Cardiac muscle cell (in vitro differentiated cells and primary cell): ENCODE measurements at regions not wholly inside any gene's neighbourhood (a gene's known extent, or its start where the extent isn't known, plus 50 kb on each side); places are given as distances from the start of the nearest gene placed in this dataset.
"Not testable (repeated sequence)": the region's sequence is repeated elsewhere in the genome, so short reads cannot be mapped to it uniquely, and the experiment has no call there.

Experiments
- DNase-seq, 2 donors: peaks; one replicate each; pipeline versions ENCODE4 v3.0.0 to v3.0.0-alpha.2; 2010 to 2017; ENCODE audit warnings: low read depth in 1 of 2, low spot score in 1 of 2
- H3K27ac ChIP-seq: fragments of 200-600 bp; sonication (generic); 2 replicates; pipeline ENCODE4 v1.5.1; 2016
- H3K27me3 ChIP-seq: fragments of 200-600 bp; sonication (generic); 2 replicates; pipeline ENCODE4 v1.6.0; 2016; ENCODE audit warnings: control low read depth
- H3K36me3 ChIP-seq: fragments of 200-600 bp; sonication (generic); 2 replicates; pipeline ENCODE4 v1.5.1; 2016; ENCODE audit warnings: control low read depth
- H3K4me1 ChIP-seq: fragments of 200-600 bp; sonication (generic); 2 replicates; pipeline ENCODE4 v1.8.1; 2017; ENCODE audit warnings: low read depth, mild to moderate bottlenecking, mixed run types
- H3K4me3 ChIP-seq: fragments of 200-600 bp; sonication (generic); 2 replicates; pipeline ENCODE4 v1.5.1; 2016; ENCODE audit warnings: mild to moderate bottlenecking
- H3K9me3 ChIP-seq: fragments of 200-600 bp; sonication (generic); 2 replicates; pipeline ENCODE4 v1.5.1; 2017; ENCODE audit warnings: low read depth, mild to moderate bottlenecking, control low read depth
- TF ChIP-seq, protein P1 (sequence below): IDR thresholded peaks from 2 replicates; pipeline ENCODE4 v1.5.1; 2012; ENCODE audit warnings: low read depth, mild to moderate bottlenecking, low read length

DNA sequence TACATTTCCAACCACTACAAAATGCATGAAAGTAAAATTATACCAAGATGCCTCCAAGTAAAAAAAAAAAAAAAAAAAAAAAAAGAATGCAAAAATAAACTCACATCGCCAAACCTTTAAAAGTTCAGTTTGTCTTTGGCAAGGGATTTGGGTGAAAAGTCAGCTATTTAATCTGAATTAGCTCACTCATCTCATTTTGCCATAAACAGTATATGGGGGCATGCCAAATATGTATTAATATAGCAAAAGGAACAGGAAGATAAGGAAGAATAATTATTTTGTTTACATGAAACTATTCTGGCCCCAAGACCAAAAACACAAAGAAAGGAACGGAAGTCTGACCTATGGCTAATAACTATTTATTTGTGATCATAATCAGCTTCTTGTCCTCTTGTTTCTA, 114.7 kb upstream of the SLC6A14 start:
- DNase-seq = peak in 1 of 2 donors; percentile 6
- TF ChIP-seq, protein P1, sequence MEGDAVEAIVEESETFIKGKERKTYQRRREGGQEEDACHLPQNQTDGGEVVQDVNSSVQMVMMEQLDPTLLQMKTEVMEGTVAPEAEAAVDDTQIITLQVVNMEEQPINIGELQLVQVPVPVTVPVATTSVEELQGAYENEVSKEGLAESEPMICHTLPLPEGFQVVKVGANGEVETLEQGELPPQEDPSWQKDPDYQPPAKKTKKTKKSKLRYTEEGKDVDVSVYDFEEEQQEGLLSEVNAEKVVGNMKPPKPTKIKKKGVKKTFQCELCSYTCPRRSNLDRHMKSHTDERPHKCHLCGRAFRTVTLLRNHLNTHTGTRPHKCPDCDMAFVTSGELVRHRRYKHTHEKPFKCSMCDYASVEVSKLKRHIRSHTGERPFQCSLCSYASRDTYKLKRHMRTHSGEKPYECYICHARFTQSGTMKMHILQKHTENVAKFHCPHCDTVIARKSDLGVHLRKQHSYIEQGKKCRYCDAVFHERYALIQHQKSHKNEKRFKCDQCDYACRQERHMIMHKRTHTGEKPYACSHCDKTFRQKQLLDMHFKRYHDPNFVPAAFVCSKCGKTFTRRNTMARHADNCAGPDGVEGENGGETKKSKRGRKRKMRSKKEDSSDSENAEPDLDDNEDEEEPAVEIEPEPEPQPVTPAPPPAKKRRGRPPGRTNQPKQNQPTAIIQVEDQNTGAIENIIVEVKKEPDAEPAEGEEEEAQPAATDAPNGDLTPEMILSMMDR = no peak
- H3K27me3 ChIP-seq = no peaks in the 10 kb centered on the region
- no peaks in the 10 kb centered on the region for H3K9me3 ChIP-seq
- no peaks in the 10 kb centered on the region for H3K4me1 ChIP-seq
- no peak overlapping the region for H3K4me3 ChIP-seq
- H3K27ac ChIP-seq = no peak overlapping the region
- no peaks in the 10 kb centered on the region for H3K36me3 ChIP-seq

DNA sequence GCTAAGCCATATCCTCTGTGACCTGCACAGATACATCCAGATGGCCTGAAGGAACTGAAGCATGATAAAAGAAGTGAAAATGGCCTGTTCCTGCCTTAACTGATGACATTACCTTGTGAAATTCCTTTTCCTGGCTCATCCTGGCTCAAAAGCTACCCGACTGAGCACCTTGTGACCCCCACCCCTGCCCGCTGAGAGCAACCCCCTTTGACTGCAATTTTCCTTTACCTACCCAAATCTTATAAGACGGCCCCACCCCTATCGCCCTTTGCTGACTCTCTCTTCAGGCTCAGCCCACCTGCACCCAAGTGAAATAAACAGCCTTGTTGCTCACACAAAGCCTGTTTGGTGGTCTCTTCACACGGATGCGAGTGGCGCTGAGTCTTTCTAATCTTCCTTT, 104.4 kb upstream of the SLC6A14 start:
- not testable (repeated sequence) for H3K27ac ChIP-seq, H3K27me3 ChIP-seq, H3K36me3 ChIP-seq, DNase-seq, H3K4me1 ChIP-seq, H3K9me3 ChIP-seq, H3K4me3 ChIP-seq

DNA sequence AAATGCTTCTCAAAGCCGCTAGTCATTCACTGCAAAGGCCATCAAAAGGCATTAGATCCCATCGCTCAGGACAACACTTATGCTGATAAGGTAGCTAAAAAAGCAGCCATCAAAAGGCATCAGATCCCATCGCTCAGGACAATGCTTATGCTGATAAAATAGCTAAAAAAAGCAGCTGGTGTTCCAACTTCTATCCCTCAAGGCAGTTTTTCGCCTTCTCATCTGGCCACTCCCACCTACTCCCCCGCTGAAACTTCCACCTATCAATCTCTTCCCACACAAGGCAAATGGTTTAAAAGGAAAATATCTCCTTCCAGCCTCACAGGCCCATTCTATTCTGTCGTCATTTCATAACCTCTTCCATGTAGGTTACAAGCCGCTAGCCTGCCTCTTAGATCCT, 101.6 kb upstream of the SLC6A14 start:
- not testable (repeated sequence) for H3K27me3 ChIP-seq, H3K9me3 ChIP-seq, H3K27ac ChIP-seq, H3K4me1 ChIP-seq, DNase-seq, H3K36me3 ChIP-seq, H3K4me3 ChIP-seq

DNA sequence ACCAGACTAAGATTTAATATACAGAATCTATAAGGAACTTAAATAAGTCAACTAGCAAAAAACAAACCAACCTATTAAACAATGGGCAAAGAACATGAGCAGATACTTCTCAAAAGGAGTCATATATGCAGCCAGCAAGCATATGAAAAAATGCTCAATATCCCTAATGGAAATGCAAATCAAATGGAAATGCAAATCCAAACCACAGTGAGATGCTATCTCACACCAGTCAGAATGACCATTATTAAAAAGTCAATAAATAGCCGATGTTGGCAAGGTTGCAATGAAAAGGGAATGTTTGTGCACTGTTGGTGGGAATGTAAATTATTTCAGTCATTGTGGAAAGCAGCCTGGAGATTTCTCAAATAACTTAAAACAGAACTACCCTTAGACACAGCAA, 97.0 kb upstream of the SLC6A14 start:
- DNase-seq = no peak
- TF ChIP-seq, protein P1 = no peak
- Histone ChIP-seq H3K36me3 (no peaks in the 10 kb centered on the region), H3K4me1 (no peaks in the 10 kb centered on the region), H3K27me3 (no peaks in the 10 kb centered on the region), H3K4me3 (no peak overlapping the region), H3K9me3 (no peaks in the 10 kb centered on the region), H3K27ac (no peak overlapping the region)

DNA sequence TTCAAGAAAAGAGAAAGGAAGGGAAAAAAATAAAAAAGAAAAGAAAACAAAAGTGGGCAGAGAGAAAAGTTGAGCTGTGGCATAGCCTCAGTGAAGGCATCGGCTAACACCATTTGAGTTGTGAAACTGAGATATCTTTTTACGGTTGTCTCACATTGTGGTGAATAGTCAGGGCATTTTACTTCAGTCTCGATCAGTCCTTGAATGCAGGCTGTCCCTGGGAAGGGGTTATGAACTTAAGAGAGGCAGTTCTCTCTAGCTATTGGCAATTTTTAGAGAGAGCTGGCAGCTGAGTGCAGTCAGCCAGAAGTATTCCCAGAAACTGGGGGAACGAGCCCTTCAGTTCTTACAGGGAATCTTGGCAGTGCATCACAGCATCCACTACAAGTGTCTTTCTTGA, 93.5 kb upstream of the SLC6A14 start:
- no peak overlapping the region for H3K27ac ChIP-seq
- no peaks in the 10 kb centered on the region for H3K27me3 ChIP-seq
- no peaks in the 10 kb centered on the region for H3K36me3 ChIP-seq
- TF ChIP-seq, protein P1 = no peak
- no peak overlapping the region for H3K4me3 ChIP-seq
- H3K4me1 ChIP-seq = no peaks in the 10 kb centered on the region
- H3K9me3 ChIP-seq = no peaks in the 10 kb centered on the region
- DNase-seq = peak; percentile 2 to 30

DNA sequence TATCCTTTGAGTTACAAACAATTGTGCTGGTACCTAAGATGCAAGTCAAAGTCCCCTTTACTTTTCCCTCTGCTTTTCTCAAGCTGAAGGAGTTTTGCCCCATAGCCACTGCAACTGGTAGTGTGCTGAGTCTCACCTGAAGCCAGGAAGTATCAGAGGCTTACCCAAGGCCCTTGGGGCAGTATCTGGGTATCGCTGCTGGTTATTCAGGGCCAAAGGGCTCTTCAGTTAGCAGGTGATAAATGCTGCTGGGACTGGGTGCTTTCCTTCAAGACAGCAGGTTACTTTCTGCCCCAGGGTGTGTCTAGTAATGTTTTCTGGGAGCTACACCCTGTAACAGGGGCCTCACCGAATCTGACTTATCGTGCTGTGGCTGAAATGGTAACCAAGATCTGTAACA, 90.4 kb upstream of the SLC6A14 start:
- H3K9me3 ChIP-seq = no peaks in the 10 kb centered on the region
- no peaks in the 10 kb centered on the region for H3K36me3 ChIP-seq
- no peak overlapping the region for H3K27ac ChIP-seq
- no peak for DNase-seq
- TF ChIP-seq, protein P1 = no peak
- H3K27me3 ChIP-seq = no peaks in the 10 kb centered on the region
- no peak overlapping the region for H3K4me3 ChIP-seq
- no peaks in the 10 kb centered on the region for H3K4me1 ChIP-seq

DNA sequence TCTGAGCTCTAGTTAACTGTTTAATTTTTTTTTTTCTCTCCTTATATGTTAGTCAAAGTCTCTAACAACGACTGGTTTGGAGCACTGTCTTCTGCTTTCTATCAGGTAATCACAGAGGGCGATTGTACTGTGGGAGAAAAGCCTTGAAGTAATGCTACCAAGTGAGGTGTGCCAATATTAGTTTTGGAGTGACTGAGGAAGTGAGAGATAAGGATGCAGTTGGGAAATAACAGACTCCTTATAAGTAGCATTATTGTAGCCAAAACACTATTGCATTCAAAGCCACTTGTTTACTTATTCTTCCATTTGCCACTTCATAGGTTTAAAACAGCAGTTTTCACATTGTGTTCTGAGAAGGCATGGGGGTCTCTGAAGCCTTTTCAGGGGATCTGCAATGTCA, 79.1 kb upstream of the SLC6A14 start:
- Histone ChIP-seq H3K4me1 (no peaks in the 10 kb centered on the region), H3K36me3 (no peaks in the 10 kb centered on the region), H3K4me3 (no peak overlapping the region), H3K27me3 (no peaks in the 10 kb centered on the region), H3K9me3 (no peaks in the 10 kb centered on the region), H3K27ac (no peak overlapping the region)
- TF ChIP-seq, protein P1 = no peak
- DNase-seq = peak in 1 of 2 donors; percentile 13
